HG03354 (cell line): ENCODE measurements at regions not wholly inside any gene's neighbourhood (a gene's known extent, or its start where the extent isn't known, plus 50 kb on each side); places are given as distances from the start of the nearest gene placed in this dataset.

Source experiments
- ATAC-seq: cut with Tn5 transposase; IDR thresholded peaks from one replicate; pipeline ENCODE4 v1.9.1; 2021; ENCODE audit warnings: mild to moderate bottlenecking; ENCODE audit not compliant: unreplicated experiment, poor library complexity, severe bottlenecking

DNA sequence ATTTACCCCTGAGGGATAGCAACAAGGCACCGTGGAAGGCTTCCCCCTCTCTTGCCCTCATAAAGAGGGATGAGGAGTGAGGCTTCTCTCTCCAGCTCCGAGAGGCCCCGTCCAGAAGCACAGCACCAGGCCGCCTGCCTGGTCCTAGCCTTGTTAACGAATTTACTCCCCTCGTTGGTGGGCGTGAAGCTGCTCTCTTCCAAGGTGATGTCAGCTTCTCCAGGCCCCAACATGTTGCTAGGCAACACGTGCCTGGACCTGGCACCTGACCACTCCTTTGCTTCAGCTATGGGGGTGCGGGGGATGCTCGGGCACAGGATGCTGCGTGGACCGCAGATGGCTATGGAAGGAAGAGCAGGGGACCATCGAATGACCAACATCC is 135.2 kb upstream of the MGMT start:
- no peak for ATAC-seq

GRCh38 chr10:129332476-129332875 is 134.6 kb upstream of the MGMT start:
- no peak for ATAC-seq

GRCh38 chr10:129333706-129334105 is 133.3 kb upstream of the MGMT start:
- ATAC-seq = no peak

GRCh38 chr10:129334266-129334665 is 132.8 kb upstream of the MGMT start:
- ATAC-seq = no peak

- no peak for ATAC-seq
Measured at GRCh38 chr10:129335396-129335795, 131.6 kb upstream of the MGMT start.

DNA sequence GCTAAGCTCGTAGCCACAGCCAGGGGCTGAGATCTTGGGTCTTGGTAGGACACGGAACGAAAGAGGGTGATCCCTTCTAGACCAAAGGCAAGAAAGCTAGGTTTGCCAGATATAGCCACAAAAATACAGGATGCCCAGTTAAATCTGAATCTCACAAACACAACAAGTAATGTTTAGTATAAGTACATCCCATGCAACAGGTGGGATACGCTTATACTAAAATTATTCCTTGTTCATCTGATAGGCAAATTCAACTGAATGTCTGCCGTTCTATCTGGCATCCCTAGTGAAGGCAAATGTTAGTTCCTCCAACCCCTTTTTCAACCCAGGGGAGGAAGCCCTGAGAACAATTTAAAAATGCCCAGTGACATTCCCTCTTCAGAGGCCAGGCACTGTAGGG is 131.1 kb upstream of the MGMT start:
- ATAC-seq = no peak

GRCh38 chr10:129339191-129339590 is 127.8 kb upstream of the MGMT start:
- ATAC-seq = no peak

DNA sequence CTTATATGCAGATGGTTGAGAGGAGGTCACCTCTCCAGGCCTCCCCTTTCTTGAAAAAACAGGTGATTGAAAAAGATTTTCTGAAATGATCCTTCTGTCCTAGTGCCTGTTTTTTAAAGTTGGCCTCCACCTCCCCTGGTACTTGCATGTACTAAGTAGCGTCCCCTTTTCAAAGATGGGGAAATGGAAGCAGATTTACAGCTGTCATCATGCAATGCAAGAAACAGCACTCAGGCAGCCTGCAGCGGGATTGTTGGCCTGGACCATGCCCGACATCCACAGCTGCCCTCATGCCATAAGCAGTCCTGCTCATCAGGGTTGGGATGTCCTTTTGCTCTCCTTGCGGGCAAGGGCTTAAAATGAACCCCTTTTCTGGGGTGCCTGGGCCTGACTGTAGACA is 127.2 kb upstream of the MGMT start:
- no peak for ATAC-seq

- ATAC-seq = no peak
Measured at GRCh38 chr10:129341087-129341486, 126.0 kb upstream of the MGMT start.

DNA sequence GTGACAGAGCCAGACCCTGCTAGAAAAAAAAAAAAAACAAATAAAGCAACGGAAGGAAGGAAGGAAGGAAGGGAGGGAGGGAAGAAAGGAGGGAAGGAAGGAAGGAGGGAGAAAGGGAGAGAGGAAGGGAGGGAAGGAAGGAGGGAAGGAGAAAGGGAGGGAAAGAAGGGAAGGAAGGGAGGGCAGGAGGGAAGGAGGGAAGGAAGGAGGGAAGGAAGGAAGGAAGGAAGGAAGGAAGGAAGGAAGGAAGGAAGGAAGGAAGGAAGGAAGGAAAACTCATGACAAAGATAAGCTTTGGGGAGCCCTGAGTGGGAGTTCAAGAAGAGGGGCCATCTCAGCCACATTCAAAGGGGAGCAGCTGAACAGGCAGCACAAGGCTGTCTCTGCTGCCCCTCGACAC is 124.7 kb upstream of the MGMT start:
- no peak for ATAC-seq

DNA sequence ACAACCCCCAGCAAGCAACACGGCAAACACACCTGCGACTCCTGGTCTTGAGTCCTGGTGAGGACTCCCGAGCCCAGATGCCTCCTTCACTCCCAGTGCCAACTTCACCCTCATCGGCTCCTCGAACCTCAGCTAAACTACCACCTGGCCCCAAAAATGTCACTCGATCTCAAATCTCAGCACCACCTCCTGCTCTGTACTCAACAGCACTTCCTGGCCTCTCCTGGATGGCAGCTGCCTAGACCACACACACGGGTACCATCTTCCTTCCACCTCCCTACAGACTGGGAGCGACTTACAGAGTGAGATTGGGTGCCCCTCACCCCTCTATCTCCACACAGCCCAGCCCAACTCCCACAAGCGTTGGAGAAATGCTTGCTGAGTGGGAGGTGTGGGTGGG is 123.9 kb upstream of the MGMT start:
- ATAC-seq = no peak

- no peak for ATAC-seq
Measured at GRCh38 chr10:129344103-129344502, 122.9 kb upstream of the MGMT start.

DNA sequence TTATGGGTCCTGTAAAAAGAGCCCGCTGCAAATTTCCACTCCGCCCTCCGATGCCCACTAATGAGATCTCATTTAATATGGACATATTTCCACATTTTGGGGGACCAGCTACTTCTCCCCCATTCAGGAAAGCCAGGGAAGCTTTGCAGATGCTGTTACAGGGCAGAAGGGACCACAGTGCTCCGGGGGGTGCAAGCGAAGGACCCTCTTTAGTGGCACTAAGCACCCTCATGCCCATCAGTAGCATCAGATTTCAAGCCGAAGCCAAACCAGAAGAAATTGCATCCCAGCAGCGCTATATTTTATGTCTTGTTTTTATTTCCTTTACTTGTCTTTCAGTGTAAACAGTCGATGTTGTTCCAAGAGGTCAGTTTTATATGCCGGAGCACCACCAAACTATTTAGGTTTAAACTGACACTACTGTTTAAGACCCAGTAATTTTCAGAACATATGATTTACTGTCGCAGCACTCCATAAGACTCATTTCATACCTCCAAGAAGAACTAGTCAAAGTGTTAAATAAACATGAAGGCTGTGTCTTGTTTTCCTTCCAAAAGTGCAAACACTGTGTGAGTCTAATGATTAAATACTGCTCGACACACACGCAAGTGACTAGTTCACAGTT is 122.2 kb upstream of the MGMT start:
- ATAC-seq = no peak

DNA sequence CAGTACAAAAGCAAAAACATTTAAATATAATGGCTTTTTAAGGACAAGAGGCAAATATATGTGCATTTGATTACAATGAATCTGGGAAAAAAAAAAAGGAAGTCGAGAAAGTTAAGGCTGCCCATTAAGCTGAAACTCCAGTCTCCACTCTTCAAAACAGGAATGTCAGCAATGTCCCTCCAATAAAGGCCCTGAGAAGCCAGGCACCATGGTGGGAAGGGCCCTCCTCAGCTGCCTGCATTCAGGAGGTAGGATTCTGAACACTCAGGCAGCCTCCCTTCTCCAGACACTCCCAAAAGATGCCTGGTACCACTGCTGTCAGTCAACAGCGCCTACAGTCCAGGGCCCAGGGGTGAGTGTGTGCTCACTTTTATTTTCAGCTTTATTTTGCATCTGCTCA is 121.3 kb upstream of the MGMT start:
- ATAC-seq = no peak

GRCh38 chr10:129350690-129351089 is 116.4 kb upstream of the MGMT start:
- no peak for ATAC-seq

- no peak for ATAC-seq
Measured at GRCh38 chr10:129353101-129353500, 113.9 kb upstream of the MGMT start.

DNA sequence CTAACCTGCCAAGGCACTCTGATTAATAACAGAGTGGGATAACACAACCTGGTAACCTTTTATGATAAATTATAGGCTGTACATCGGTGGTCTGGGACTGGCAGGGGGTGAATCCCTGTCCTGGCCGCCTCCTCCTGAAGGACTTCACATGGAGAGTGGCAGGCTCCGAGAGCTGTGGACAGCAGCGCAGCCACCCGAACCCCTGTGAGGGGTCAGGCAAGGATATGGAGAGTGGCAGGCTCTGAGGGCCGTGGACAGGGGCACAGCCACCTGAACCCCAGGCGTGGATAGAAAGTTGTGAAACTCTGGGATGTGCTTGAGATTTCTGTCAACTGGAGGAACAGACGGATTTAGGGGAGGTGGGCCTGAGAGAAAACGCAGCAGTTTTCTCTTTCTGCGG is 107.0 kb upstream of the MGMT start:
- no peak for ATAC-seq

GRCh38 chr10:129361676-129362376 is 105.2 kb upstream of the MGMT start:
- no peak for ATAC-seq

- ATAC-seq = no peak
Measured at GRCh38 chr10:129364949-129365348, 102.1 kb upstream of the MGMT start.

- no peak for ATAC-seq
Measured at GRCh38 chr10:129365767-129366402, 101.2 kb upstream of the MGMT start.

GRCh38 chr10:129366450-129366849 is 100.6 kb upstream of the MGMT start:
- no peak for ATAC-seq
